Gastrocnemius medialis (tissue), 4 donors: ENCODE measurements at regions not wholly inside any gene's neighbourhood (a gene's known extent, or its start where the extent isn't known, plus 50 kb on each side); places are given as distances from the start of the nearest gene placed in this dataset.

Experiments used
- CTCF ChIP-seq, 5 experiments: fragments of 450-650 bp in 3 of 5; fragments of 200-600 bp in 2 of 5; sonication (generic) in 2 of 5; IDR thresholded peaks in 4 of 5; conservative IDR thresholded peaks in 1 of 5; 1 replicate in 4 of 5; 2 replicates in 1 of 5; pipeline ENCODE4 v1.5.1; 2016 to 2019; ENCODE audit warnings: antibody characterized with exemption in 5 of 5, mild to moderate bottlenecking in 3 of 5, moderate library complexity in 3 of 5
- POLR2A ChIP-seq, 2 donors: fragments of 450-650 bp; IDR thresholded peaks; one replicate each; pipeline ENCODE4 v1.6.1; 2017; ENCODE audit warnings: antibody characterized with exemption in 2 of 2, mild to moderate bottlenecking in 2 of 2, moderate library complexity in 2 of 2

DNA sequence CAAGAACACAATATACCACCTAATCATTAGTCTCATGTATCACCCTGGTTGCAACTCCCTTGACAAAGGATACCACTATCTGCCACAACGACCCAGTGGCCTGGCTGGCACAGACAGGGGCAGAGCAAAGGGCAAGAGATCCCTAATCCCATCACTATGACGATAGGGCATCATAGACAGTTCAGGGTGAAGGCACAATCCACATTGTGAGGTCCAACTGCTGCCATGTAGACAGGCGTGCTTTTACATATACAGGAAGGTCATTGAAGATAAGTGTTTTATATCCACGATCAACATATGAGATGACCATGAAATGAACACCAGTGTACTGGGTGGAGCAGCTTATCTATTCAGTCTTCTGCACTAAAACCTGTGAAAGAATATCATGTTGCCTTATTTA, 94.6 kb downstream of the IGLL1 start:
- TF ChIP-seq CTCF (IDR thresholded peaks at IDR 0.05 in 4 of 5, conservative IDR thresholded peaks at IDR 0.05 in 1 of 5) = no peak
- TF ChIP-seq POLR2A (IDR thresholded peaks at IDR 0.05) = no peak
